Large intestine (tissue), 3 donors: ENCODE measurements at regions not wholly inside any gene's neighbourhood (a gene's known extent, or its start where the extent isn't known, plus 50 kb on each side); places are given as distances from the start of the nearest gene placed in this dataset.

Experiments
- DNase-seq, 2 donors: peaks; one replicate each; pipeline versions ENCODE4 v3.0.0 to v3.0.0-alpha.2; 2013
- H3K27ac ChIP-seq: one replicate; pipeline ENCODE4 v1.5.1; 2013; ENCODE audit warnings: low read length
- H3K27me3 ChIP-seq: 2 replicates; pipeline ENCODE4 v1.6.1; 2013; ENCODE audit warnings: low read length; ENCODE audit not compliant: control insufficient read depth, insufficient read depth
- H3K36me3 ChIP-seq: 2 replicates; pipeline ENCODE4 v1.6.1; 2013; ENCODE audit warnings: low read length; ENCODE audit not compliant: control insufficient read depth, insufficient read depth
- H3K4me1 ChIP-seq: one replicate; pipeline ENCODE4 v1.6.1; 2013; ENCODE audit warnings: low read length; ENCODE audit not compliant: control insufficient read depth, insufficient read depth
- H3K4me3 ChIP-seq: one replicate; pipeline ENCODE4 v1.5.1; 2013; ENCODE audit warnings: low read length
- H3K9me3 ChIP-seq: one replicate; pipeline ENCODE4 v1.6.1; 2013; ENCODE audit warnings: mild to moderate bottlenecking, low read depth, low read length, moderate library complexity; ENCODE audit not compliant: control insufficient read depth
- WGBS: methylation state at CpG from one replicate; pipeline ENCODE4 v1.1.5; 2013; ENCODE audit warnings: low lambda C conversion rate; ENCODE audit not compliant: insufficient coverage; 5-methylcytosine and 5-hydroxymethylcytosine counted together

DNA sequence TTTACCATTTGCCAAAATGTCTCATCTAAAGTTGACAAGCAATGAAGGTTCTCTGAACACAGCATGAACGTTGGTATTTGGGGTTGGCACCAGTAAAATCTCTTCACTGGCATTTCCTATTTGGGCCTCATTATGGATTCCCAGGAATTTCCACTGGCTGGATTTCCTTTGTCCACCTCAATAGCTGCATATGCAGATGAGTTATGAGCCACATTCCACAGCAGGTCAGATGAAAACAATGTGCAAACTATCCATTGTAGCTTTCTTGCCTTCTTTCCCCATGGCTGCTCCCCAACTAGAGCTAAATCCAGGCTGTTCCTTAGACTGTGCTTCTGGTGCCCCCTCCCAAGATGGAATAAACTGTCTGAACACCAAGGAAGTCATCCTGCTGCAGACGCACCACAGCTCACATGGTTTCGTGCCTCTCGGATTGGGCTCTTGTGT lies 168.1 kb upstream of the FGGY start:
- DNase-seq: no peak
- peaks cover 16% of the 10 kb centered on the region for H3K4me1 ChIP-seq
- no peak overlapping the region for H3K27ac ChIP-seq
- 100% methylated on average over 2 of the region's 4 CpGs for WGBS
- H3K9me3 ChIP-seq: no peaks in the 10 kb centered on the region
- H3K27me3 ChIP-seq: no peaks in the 10 kb centered on the region
- no peaks in the 10 kb centered on the region for H3K36me3 ChIP-seq
- no peak overlapping the region for H3K4me3 ChIP-seq

DNA sequence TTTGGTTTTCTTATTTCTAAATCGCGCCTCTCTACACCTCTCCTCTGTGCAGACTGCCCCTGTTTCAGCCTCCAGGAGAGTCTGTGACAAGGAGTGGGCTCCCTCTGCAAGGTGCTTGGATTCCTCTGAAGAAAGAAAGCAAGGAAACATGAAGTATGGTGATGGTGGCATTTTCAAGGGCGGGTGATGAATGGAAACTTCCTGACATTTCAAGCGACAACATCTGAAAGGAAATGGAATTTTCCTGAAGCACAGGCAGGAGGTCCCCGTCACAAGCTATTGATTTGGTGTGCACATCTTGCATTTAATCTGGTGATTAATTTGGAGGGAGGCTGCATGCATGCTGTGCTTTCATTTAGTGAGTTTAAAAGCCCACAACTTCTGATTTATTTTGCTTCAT lies 164.6 kb upstream of the FGGY start:
- H3K27ac ChIP-seq: no peak overlapping the region
- no peak overlapping the region for H3K4me3 ChIP-seq
- H3K36me3 ChIP-seq: no peaks in the 10 kb centered on the region
- peak in 1 of 2 donors; percentile 31 for DNase-seq
- H3K4me1 ChIP-seq: peaks cover 17% of the 10 kb centered on the region
- H3K27me3 ChIP-seq: no peaks in the 10 kb centered on the region
- WGBS: 50% methylated on average over 1 of the region's 5 CpGs
- H3K9me3 ChIP-seq: no peaks in the 10 kb centered on the region

DNA sequence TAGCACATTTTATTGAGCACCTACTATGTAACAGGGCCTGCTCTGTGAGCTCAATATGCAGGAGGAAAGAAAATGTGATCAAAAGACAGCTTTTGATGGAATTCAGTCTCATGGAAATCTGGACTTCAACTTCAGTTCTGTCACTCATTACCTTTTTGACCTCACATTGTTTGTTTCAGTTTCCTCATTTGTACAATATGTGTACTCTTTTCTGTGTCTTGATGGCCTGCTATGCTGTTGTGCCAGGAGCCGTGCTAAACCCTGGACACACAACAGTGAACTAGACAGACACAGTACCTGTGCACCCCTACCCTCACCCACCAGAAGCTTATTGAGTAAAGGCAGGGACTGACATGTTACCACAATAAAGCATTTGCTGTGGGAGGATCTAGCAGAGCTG lies 162.9 kb upstream of the FGGY start:
- Histone ChIP-seq H3K4me3 (no peak overlapping the region), H3K4me1 (peaks cover 17% of the 10 kb centered on the region), H3K9me3 (no peaks in the 10 kb centered on the region), H3K27ac (no peak overlapping the region), H3K27me3 (no peaks in the 10 kb centered on the region), H3K36me3 (no peaks in the 10 kb centered on the region)
- no CpG with 5 or more reads among the region's 1 CpG for whole genome bisulfite sequencing
- peak in 1 of 2 donors; percentile 49 for DNase-seq

- no peaks in the 10 kb centered on the region for H3K9me3 ChIP-seq
- no peak overlapping the region for H3K4me3 ChIP-seq
- no CpG with 5 or more reads among the region's 1 CpG for WGBS
- no peak overlapping the region for H3K27ac ChIP-seq
- H3K36me3 ChIP-seq: no peaks in the 10 kb centered on the region
- peaks cover 21% of the 10 kb centered on the region for H3K4me1 ChIP-seq
- no peaks in the 10 kb centered on the region for H3K27me3 ChIP-seq
- no peak for DNase-seq
Observed at GRCh38 chr1:59135761-59136255, 161.1 kb upstream of the FGGY start.

- Histone ChIP-seq H3K4me3 (no peak overlapping the region), H3K27me3 (no peaks in the 10 kb centered on the region), H3K9me3 (no peaks in the 10 kb centered on the region), H3K27ac (no peak overlapping the region), H3K4me1 (peaks cover 21% of the 10 kb centered on the region), H3K36me3 (no peaks in the 10 kb centered on the region)
- DNase-seq: no peak
- 100% methylated on average over 1 of the region's 8 CpGs for WGBS
Observed at GRCh38 chr1:59136541-59137275, 160.2 kb upstream of the FGGY start.

- Histone ChIP-seq H3K4me3 (no peak overlapping the region), H3K36me3 (no peaks in the 10 kb centered on the region), H3K4me1 (peaks cover 19% of the 10 kb centered on the region), H3K9me3 (no peaks in the 10 kb centered on the region), H3K27ac (no peak overlapping the region), H3K27me3 (no peaks in the 10 kb centered on the region)
- no peak for DNase-seq
- WGBS: no CpG with 5 or more reads among the region's 3 CpGs
Observed at GRCh38 chr1:59137276-59137615, 159.6 kb upstream of the FGGY start.

DNA sequence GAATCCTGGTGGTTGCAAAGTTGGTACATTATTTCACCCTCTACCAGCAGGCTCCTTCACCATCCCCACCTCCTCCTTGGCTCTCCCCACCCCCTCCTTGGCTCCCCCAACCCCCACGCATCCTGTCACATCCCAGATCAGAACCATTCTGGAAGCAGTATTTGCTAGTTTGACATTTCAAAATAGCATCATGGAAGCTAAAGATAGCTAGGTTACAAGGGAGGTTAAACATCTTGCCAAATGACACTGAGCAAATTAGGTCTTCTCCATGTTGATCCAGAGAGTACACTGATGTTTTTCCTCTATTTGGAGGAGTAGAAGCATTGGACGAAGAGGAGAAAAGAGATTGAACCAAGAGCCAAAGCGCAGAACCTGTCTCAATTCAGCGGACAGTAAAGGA lies 158.9 kb upstream of the FGGY start:
- Histone ChIP-seq H3K9me3 (no peaks in the 10 kb centered on the region), H3K27ac (no peak overlapping the region)

GRCh38 chr1:59138402-59138801 lies 158.5 kb upstream of the FGGY start:
- WGBS: no CpG with 5 or more reads among the region's 5 CpGs
- H3K4me3 ChIP-seq: no peak overlapping the region
- no peaks in the 10 kb centered on the region for H3K27me3 ChIP-seq
- H3K36me3 ChIP-seq: no peaks in the 10 kb centered on the region
- no peak overlapping the region for H3K27ac ChIP-seq
- H3K4me1 ChIP-seq: peaks cover 11% of the 10 kb centered on the region
- H3K9me3 ChIP-seq: no peaks in the 10 kb centered on the region
- no peak for DNase-seq

More for the DNA sequence above, 158.9 kb upstream of the FGGY start:
- no peaks in the 10 kb centered on the region for H3K27me3 ChIP-seq
- H3K4me1 ChIP-seq: peaks cover 12% of the 10 kb centered on the region
- no peak for DNase-seq
- no peak overlapping the region for H3K4me3 ChIP-seq
- no CpG with 5 or more reads among the region's 4 CpGs for WGBS
- H3K36me3 ChIP-seq: no peaks in the 10 kb centered on the region

GRCh38 chr1:59139396-59139795 lies 157.5 kb upstream of the FGGY start:
- DNase-seq: peak; percentile 75 to 80

GRCh38 chr1:59141267-59141863 lies 155.5 kb upstream of the FGGY start:
- Histone ChIP-seq H3K9me3 (no peaks in the 10 kb centered on the region), H3K27me3 (no peaks in the 10 kb centered on the region), H3K27ac (no peak overlapping the region), H3K4me1 (peaks cover 9% of the 10 kb centered on the region), H3K36me3 (no peaks in the 10 kb centered on the region), H3K4me3 (no peak overlapping the region)
- no CpG with 5 or more reads among the region's 4 CpGs for WGBS
- no peak for DNase-seq

More at GRCh38 chr1:59139396-59139795, 157.5 kb upstream of the FGGY start:
- Histone ChIP-seq H3K36me3 (no peaks in the 10 kb centered on the region), H3K4me1 (peaks cover 9% of the 10 kb centered on the region), H3K27ac (peak overlapping the region; percentile 18), H3K4me3 (no peak overlapping the region), H3K27me3 (no peaks in the 10 kb centered on the region), H3K9me3 (no peaks in the 10 kb centered on the region)
- WGBS: no CpG with 5 or more reads among the region's 2 CpGs
